Naive thymus-derived CD8-positive, alpha-beta T cell (primary cell): ENCODE measurements at regions not wholly inside any gene's neighbourhood (a gene's known extent, or its start where the extent isn't known, plus 50 kb on each side); places are given as distances from the start of the nearest gene placed in this dataset.
A peak's percentile ranks its signal among the peaks of the same experiment; 100 is the strongest.

Experiments
- ATAC-seq, 2 donors: fragments of 150-1000 bp; cut with Tn5 transposase in 1 of 2; sonication (Bioruptor Pico), chemical (Tn5 transposase) in 1 of 2; 1 replicate in 1 of 2; 2 replicates in 1 of 2; pipeline ENCODE4 v1.10.0; 2021; ENCODE audit warnings: mild to moderate bottlenecking in 2 of 2, moderate library complexity in 2 of 2
- POLR2A ChIA-PET: fragments of 350-600 bp; sonication (Branson Sonifier 250); formaldehyde crosslinking; loops from one replicate; lab custom pipeline; 2021; ENCODE audit warnings: antibody characterized with exemption; lab: Charles Lee
- DNase-seq, 10 donors: peaks; one replicate each; pipeline versions ENCODE4 v3.0.0 to v3.0.0-alpha.2; 2020 to 2022
- H3K27ac Mint-ChIP-seq, 10 donors: one replicate each; pipeline ENCODE4 v1.8.0; 2020 to 2022; ENCODE audit warnings: mild to moderate bottlenecking in 10 of 10, mixed read lengths in 10 of 10, moderate library complexity in 4 of 10, inconsistent platforms in 1 of 10
- H3K27me3 Mint-ChIP-seq, 5 donors: one replicate each; pipeline ENCODE4 v1.8.0; 2021 to 2022; ENCODE audit warnings: mixed read lengths in 5 of 5
- H3K36me3 Mint-ChIP-seq, 3 donors: one replicate each; pipeline ENCODE4 v1.8.0; 2020 to 2022; ENCODE audit warnings: mixed read lengths in 3 of 3, mild to moderate bottlenecking in 2 of 3, inconsistent platforms in 1 of 3
- H3K4me1 Mint-ChIP-seq, 4 donors: one replicate each; pipeline ENCODE4 v1.8.0; 2021 to 2022; ENCODE audit warnings: mixed read lengths in 4 of 4
- H3K4me3 Mint-ChIP-seq, 10 donors: one replicate each; pipeline ENCODE4 v1.8.0; 2020 to 2022; ENCODE audit warnings: mild to moderate bottlenecking in 10 of 10, mixed read lengths in 10 of 10, moderate library complexity in 6 of 10, inconsistent platforms in 1 of 10
- H3K9me3 Mint-ChIP-seq, 9 donors: one replicate each; pipeline ENCODE4 v1.8.0; 2020 to 2022; ENCODE audit warnings: mixed read lengths in 9 of 9, mild to moderate bottlenecking in 3 of 9, inconsistent platforms in 1 of 9, moderate library complexity in 1 of 9

GRCh38 chr3:127469760-127470159 is 120.8 kb downstream of the TPRA1 start:
- POLR2A ChIA-PET, result no interaction called here
- DNase-seq (no peak), ATAC-seq (no peak)
- Mint-ChIP-seq H3K4me1 (peaks cover 0 to 9% (median 3%) of the 10 kb centered on the region in 4 donors), H3K27me3 (peaks cover 0 to 30% (median 6%) of the 10 kb centered on the region in 5 donors), H3K36me3 (peaks cover 0 to 5% (median 0%) of the 10 kb centered on the region in 3 donors), H3K9me3 (peaks cover 0 to 13% (median 4%) of the 10 kb centered on the region in 9 donors), H3K4me3 (no peak overlapping the region), H3K27ac (no peak overlapping the region)

- no peak for ATAC-seq
- POLR2A ChIA-PET, result no interaction called here
- no peak overlapping the region for H3K27ac Mint-ChIP-seq
- DNase-seq, result no peak
- H3K4me1 Mint-ChIP-seq, result peaks cover 0 to 9% (median 3%) of the 10 kb centered on the region in 4 donors
- no peak overlapping the region for H3K4me3 Mint-ChIP-seq
- H3K9me3 Mint-ChIP-seq, result peaks cover 0 to 13% (median 4%) of the 10 kb centered on the region in 9 donors
- peaks cover 0 to 33% (median 7%) of the 10 kb centered on the region in 5 donors for H3K27me3 Mint-ChIP-seq
- peaks cover 0 to 5% (median 0%) of the 10 kb centered on the region in 3 donors for H3K36me3 Mint-ChIP-seq
These were observed 123.1 kb downstream of the TPRA1 start for GRCh38 chr3:127467391-127467790.

- Mint-ChIP-seq H3K27ac (no peak overlapping the region), H3K27me3 (peaks cover 2 to 60% (median 14%) of the 10 kb centered on the region in 5 donors), H3K4me3 (no peak overlapping the region), H3K9me3 (peaks cover 0 to 13% (median 4%) of the 10 kb centered on the region in 9 donors), H3K36me3 (peaks cover 0 to 5% (median 0%) of the 10 kb centered on the region in 3 donors), H3K4me1 (peaks cover 0 to 9% (median 3%) of the 10 kb centered on the region in 4 donors)
- ATAC-seq (no peak), DNase-seq (no peak)
- POLR2A ChIA-PET, result no interaction called here
These were observed 125.9 kb downstream of the TPRA1 start for GRCh38 chr3:127464642-127465041.

- no peaks in the 10 kb centered on the region for H3K36me3 Mint-ChIP-seq
- no peak overlapping the region for H3K4me3 Mint-ChIP-seq
- DNase-seq, result no peak
- H3K9me3 Mint-ChIP-seq, result peaks cover 0 to 2% (median 0%) of the 10 kb centered on the region in 9 donors
- peaks cover 2 to 5% (median 3%) of the 10 kb centered on the region in 4 donors for H3K4me1 Mint-ChIP-seq
- no peak for ATAC-seq
- no peak overlapping the region for H3K27ac Mint-ChIP-seq
- peaks cover 18 to 68% (median 31%) of the 10 kb centered on the region in 5 donors for H3K27me3 Mint-ChIP-seq
- POLR2A ChIA-PET, result no interaction called here
These were observed 128.3 kb downstream of the TPRA1 start for GRCh38 chr3:127462111-127462655.

GRCh38 chr3:127461286-127461910 is 129.1 kb downstream of the TPRA1 start:
- POLR2A ChIA-PET, result no interaction called here

GRCh38 chr3:127459891-127460290 is 130.6 kb downstream of the TPRA1 start:
- Mint-ChIP-seq H3K4me3 (no peak overlapping the region), H3K4me1 (peaks cover 7 to 22% (median 12%) of the 10 kb centered on the region in 4 donors), H3K27me3 (peaks cover 25 to 87% (median 47%) of the 10 kb centered on the region in 5 donors), H3K27ac (no peak overlapping the region), H3K36me3 (no peaks in the 10 kb centered on the region), H3K9me3 (peaks cover 0 to 2% (median 0%) of the 10 kb centered on the region in 9 donors)
- POLR2A ChIA-PET, result no interaction called here
- DNase-seq (peak in 1 of 10 donors; percentile 44), ATAC-seq (no peak)

More at GRCh38 chr3:127461286-127461910, 129.1 kb downstream of the TPRA1 start:
- ATAC-seq, result no peak
- Mint-ChIP-seq H3K9me3 (peaks cover 0 to 2% (median 0%) of the 10 kb centered on the region in 9 donors), H3K4me3 (no peak overlapping the region), H3K36me3 (no peaks in the 10 kb centered on the region), H3K27ac (no peak overlapping the region), H3K4me1 (peaks cover 3 to 9% (median 4%) of the 10 kb centered on the region in 4 donors), H3K27me3 (peaks cover 21 to 72% (median 35%) of the 10 kb centered on the region in 5 donors)
- DNase-seq, result no peak

GRCh38 chr3:127458696-127459604 is 131.6 kb downstream of the TPRA1 start:
- POLR2A ChIA-PET, result no interaction called here
- DNase-seq, result peak in 6 of 10 donors; percentile 6 to 58 (median 24)
- Mint-ChIP-seq H3K27ac (no peak overlapping the region), H3K4me3 (no peak overlapping the region), H3K9me3 (peaks cover 0 to 2% (median 0%) of the 10 kb centered on the region in 9 donors), H3K4me1 (peaks cover 7 to 23% (median 12%) of the 10 kb centered on the region in 4 donors), H3K36me3 (no peaks in the 10 kb centered on the region), H3K27me3 (peaks cover 30 to 89% (median 54%) of the 10 kb centered on the region in 5 donors)
- ATAC-seq, result no peak

- H3K27me3 Mint-ChIP-seq, result peaks cover 36 to 100% (median 62%) of the 10 kb centered on the region in 5 donors
These were observed 132.9 kb downstream of the TPRA1 start for GRCh38 chr3:127457546-127458145.

GRCh38 chr3:127457094-127457475 is 133.4 kb downstream of the TPRA1 start:
- Mint-ChIP-seq H3K9me3 (peaks cover 0 to 2% (median 0%) of the 10 kb centered on the region in 9 donors), H3K4me3 (peak overlapping the region in 3 of 10 donors; percentile 11 to 52 (median 14)), H3K27me3 (peaks cover 36 to 100% (median 64%) of the 10 kb centered on the region in 5 donors), H3K27ac (no peak overlapping the region), H3K36me3 (peaks cover 0 to 2% (median 0%) of the 10 kb centered on the region in 3 donors), H3K4me1 (peaks cover 7 to 23% (median 12%) of the 10 kb centered on the region in 4 donors)
- DNase-seq, result peak in 1 of 10 donors; percentile 8
- no peak for ATAC-seq
- POLR2A ChIA-PET, result no interaction called here

More at GRCh38 chr3:127457546-127458145, 132.9 kb downstream of the TPRA1 start:
- ATAC-seq (no peak), DNase-seq (peak in 1 of 10 donors; percentile 36)
- Mint-ChIP-seq H3K4me3 (peak overlapping the region in 2 of 10 donors; percentile 11 to 52), H3K9me3 (peaks cover 0 to 2% (median 0%) of the 10 kb centered on the region in 9 donors), H3K4me1 (peaks cover 7 to 23% (median 12%) of the 10 kb centered on the region in 4 donors), H3K27ac (no peak overlapping the region), H3K36me3 (peaks cover 0 to 1% (median 0%) of the 10 kb centered on the region in 3 donors)
- POLR2A ChIA-PET, result no interaction called here

- peak overlapping the region in 4 of 10 donors; percentile 36 to 58 (median 51) for H3K4me3 Mint-ChIP-seq
- peaks cover 0 to 2% (median 0%) of the 10 kb centered on the region in 9 donors for H3K9me3 Mint-ChIP-seq
- H3K27ac Mint-ChIP-seq, result no peak overlapping the region
- peaks cover 39 to 100% (median 63%) of the 10 kb centered on the region in 5 donors for H3K27me3 Mint-ChIP-seq
- peaks cover 0 to 2% (median 0%) of the 10 kb centered on the region in 3 donors for H3K36me3 Mint-ChIP-seq
- POLR2A ChIA-PET, result no interaction called here
- peaks cover 7 to 23% (median 12%) of the 10 kb centered on the region in 4 donors for H3K4me1 Mint-ChIP-seq
- ATAC-seq (no peak), DNase-seq (peak in 1 of 10 donors; percentile 47)
These were observed 134.0 kb downstream of the TPRA1 start for GRCh38 chr3:127456471-127457093.

- POLR2A ChIA-PET, result no interaction called here
- H3K4me3 Mint-ChIP-seq, result peak overlapping the region in 8 of 10 donors; percentile 26 to 70 (median 50)
- H3K27ac Mint-ChIP-seq, result no peak overlapping the region
- H3K36me3 Mint-ChIP-seq, result peaks cover 0 to 2% (median 0%) of the 10 kb centered on the region in 3 donors
- peak; percentile 8 to 67 (median 48) for DNase-seq
- peaks cover 39 to 94% (median 64%) of the 10 kb centered on the region in 5 donors for H3K27me3 Mint-ChIP-seq
- peaks cover 0 to 2% (median 0%) of the 10 kb centered on the region in 9 donors for H3K9me3 Mint-ChIP-seq
- peak; percentile 86 to 92 for ATAC-seq
- H3K4me1 Mint-ChIP-seq, result peaks cover 7 to 23% (median 12%) of the 10 kb centered on the region in 4 donors
These were observed 134.7 kb downstream of the TPRA1 start for GRCh38 chr3:127455541-127456450.
